ENCODE measurements at regions not wholly inside any gene's neighbourhood (a gene's known extent, or its start where the extent isn't known, plus 50 kb on each side); places are given as distances from the start of the nearest gene placed in this dataset.

GRCh38 chr13:48892688-48893075 is 83.0 kb upstream of the FNDC3A start:
- DNase-seq = no peak

- no peak for DNase-seq
These were observed 79.4 kb upstream of the FNDC3A start for GRCh38 chr13:48896312-48896711.

GRCh38 chr13:48901781-48902180 is 73.9 kb upstream of the FNDC3A start:
- DNase-seq = no peak

DNA sequence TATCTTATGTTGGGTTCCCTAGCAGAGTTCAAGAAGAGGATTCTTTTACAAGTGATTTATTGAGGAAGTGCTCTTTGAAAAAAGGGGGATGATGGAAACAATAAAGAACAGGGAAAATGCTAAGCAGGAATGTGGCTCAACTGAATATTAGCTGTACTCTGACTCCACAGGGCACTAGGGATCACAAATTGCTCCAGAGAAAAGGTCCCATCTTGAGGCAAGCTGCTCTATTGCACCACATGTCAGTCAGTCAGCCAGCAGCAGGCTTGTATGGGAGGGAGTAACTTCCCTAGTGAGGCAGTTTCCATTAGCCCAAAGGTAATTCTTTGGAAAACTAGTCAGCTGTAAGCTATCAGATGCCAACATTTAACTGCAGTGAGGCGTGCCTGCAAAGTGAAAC is 73.3 kb upstream of the FNDC3A start:
- no peak for DNase-seq

- DNase-seq = no peak
These were observed 70.9 kb upstream of the FNDC3A start for GRCh38 chr13:48904668-48905290.

- DNase-seq = no peak
These were observed 69.5 kb upstream of the FNDC3A start for GRCh38 chr13:48906200-48906599.

DNA sequence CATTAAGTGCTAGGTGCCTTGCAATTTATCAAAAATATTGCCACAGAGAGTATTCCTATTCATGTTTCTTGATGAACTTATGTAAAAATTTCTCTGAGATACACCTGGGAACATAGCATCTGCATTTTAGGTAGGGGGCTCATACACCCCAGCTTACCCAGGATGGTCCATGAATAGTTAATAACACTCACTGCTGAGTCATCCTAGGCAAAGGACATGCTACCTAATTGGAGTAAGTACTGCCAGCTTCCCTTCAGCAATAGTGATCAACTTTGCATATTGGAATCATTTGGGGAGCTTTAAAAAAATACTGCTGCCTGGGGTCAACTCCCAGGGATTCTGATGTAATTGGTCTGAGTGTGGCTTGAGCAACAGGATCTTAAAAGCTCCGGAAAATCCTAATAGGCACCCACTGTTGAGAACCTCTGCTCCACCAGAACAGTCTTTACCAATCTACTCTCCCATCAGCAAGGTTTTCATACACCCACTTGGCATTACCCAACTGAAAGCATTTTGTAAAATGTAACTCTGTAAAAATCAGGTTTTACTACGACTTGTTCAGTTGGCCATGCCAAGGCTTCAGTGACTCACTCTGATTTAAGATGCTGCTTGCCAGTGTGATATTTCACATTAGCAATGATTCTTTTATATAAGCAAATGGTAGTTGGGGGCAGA is 67.2 kb upstream of the FNDC3A start:
- DNase-seq = no peak

DNA sequence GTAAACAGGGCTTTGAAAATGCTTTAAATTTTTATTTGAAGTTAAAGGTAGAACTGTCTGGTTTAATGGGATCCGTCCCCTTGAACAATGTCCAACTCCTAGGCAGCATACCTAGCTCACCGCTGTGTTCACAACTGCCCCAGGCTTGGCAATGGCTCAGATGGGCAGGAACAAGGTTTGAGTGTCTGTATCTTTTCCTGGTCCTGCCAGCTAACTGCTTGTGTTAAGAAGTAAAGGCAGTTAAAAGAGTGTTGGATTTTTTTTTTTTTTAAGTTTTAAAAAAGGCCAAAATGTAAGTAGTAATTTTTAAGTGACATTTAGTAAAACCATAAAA is 66.7 kb upstream of the FNDC3A start:
- DNase-seq = no peak

GRCh38 chr13:48910686-48911085 is 65.0 kb upstream of the FNDC3A start:
- no peak for DNase-seq

DNA sequence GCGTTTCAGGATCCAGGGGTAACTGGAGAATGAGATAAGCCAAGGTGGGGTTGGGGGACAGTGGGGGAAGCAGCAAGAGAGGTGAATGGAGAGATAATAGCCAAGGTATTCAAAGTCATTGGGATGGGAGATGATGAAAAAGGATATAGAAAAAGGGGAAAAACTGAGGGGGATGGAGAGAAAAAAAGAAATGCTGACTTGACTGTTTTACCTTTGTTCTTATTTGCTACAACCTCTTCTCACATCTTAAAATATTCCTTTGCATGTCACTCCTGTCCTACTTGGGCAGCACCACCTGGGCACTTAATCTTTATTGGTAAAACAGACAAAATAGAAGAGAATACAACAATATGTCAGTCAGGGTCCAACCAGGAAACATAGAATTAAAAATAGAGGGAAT is 56.0 kb upstream of the FNDC3A start:
- no peak for DNase-seq

- no peak for DNase-seq
These were observed 55.0 kb upstream of the FNDC3A start for GRCh38 chr13:48920730-48921129.

- no peak for DNase-seq
These were observed 52.3 kb upstream of the FNDC3A start for GRCh38 chr13:48923376-48923775.

GRCh38 chr13:48925001-48925400 is 50.7 kb upstream of the FNDC3A start:
- no peak for DNase-seq
